SW 1271 (cell line): ENCODE measurements at regions not wholly inside any gene's neighbourhood (a gene's known extent, or its start where the extent isn't known, plus 50 kb on each side); places are given as distances from the start of the nearest gene placed in this dataset.

ENCODE experiments used
- DNase-seq, 2 experiments: peaks; one replicate each; lab custom pipeline; 2025; lab: John Stamatoyannopoulos, UW

DNA sequence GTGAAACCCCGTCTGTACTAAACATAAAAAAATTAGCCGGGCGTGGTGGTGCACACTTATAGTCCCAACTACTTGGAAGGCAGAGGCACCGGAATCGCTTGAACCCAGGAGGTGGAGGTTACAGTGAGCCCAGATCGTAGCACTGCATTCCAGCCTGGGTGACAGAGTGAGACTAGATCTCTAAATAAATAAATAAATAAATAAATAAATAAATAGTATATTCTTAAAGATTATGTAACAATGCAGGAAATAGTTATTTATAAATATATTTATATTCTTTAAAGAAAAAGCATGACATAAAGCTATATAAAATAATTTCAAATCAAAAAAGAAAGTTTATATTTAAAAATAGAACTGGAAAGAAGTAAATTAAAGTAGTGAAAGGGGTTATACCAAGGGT, 76.4 kb downstream of the MBL2 start:
- DNase-seq = no peak

- DNase-seq = no peak
Observed at GRCh38 chr10:52701647-52702046, 70.9 kb downstream of the MBL2 start.

- no peak for DNase-seq
Observed at GRCh38 chr10:52703451-52703850, 69.1 kb downstream of the MBL2 start.

DNA sequence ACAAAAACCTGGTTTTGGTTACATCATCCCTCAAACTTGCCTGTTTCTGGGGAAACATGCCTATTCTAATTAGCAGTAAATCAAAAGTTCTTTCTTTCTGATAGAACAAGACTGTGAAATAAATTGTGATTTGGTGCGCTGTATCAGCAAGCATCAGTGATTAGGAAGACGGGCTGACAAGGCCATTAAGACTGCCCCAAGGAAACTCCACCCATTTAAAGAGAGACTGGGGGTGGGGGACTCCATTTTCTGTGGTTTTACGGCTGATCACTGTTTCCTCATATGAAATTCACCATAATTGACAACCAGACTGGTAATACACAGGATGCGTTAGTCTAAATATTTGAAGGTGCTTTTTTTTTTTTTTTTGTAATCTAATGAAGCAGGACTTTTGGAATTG, 68.7 kb downstream of the MBL2 start:
- DNase-seq = no peak

- DNase-seq = no peak
Observed at GRCh38 chr10:52706332-52707070, 66.1 kb downstream of the MBL2 start.
